H1 (cell line): ENCODE measurements at regions not wholly inside any gene's neighbourhood (a gene's known extent, or its start where the extent isn't known, plus 50 kb on each side); places are given as distances from the start of the nearest gene placed in this dataset.

Experiments
- BACH1 ChIP-seq: IDR thresholded peaks from 2 replicates; pipeline ENCODE4 v1.6.1; 2012; ENCODE audit warnings: low read length, improper control_type of control experiment
- EP300 ChIP-seq, 2 experiments: IDR thresholded peaks; 1 replicate in 1 of 2; 2 replicates in 1 of 2; pipeline ENCODE4 v1.6.1; 2011 to 2012; ENCODE audit warnings: low read depth in 2 of 2, low read length in 2 of 2, mild to moderate bottlenecking in 2 of 2, borderline replicate concordance in 1 of 2, inconsistent platforms in 1 of 2, moderate library complexity in 1 of 2
- EZH2 ChIP-seq: fragments of 200-600 bp; sonication (generic); IDR thresholded peaks from 2 replicates; pipeline ENCODE4 v1.7.1; 2012; ENCODE audit warnings: low read depth, mild to moderate bottlenecking, moderate library complexity, low read length, inconsistent platforms; ENCODE audit not compliant: severe bottlenecking
- GABPA ChIP-seq: IDR thresholded peaks from 2 replicates; pipeline ENCODE4 v1.6.1; 2011; ENCODE audit warnings: mild to moderate bottlenecking, low read length, moderate library complexity, borderline replicate concordance; ENCODE audit not compliant: insufficient read depth
- HDAC2 ChIP-seq, 2 experiments: fragments of 300-600 bp in 1 of 2; sonication (generic) in 1 of 2; IDR thresholded peaks; 2 replicates each; pipeline ENCODE4 v1.6.1; 2011 to 2012; ENCODE audit warnings: low read depth in 2 of 2, low read length in 2 of 2, mild to moderate bottlenecking in 2 of 2, moderate library complexity in 2 of 2, borderline replicate concordance in 1 of 2, inconsistent platforms in 1 of 2
- JUN ChIP-seq: IDR thresholded peaks from 2 replicates; pipeline ENCODE4 v1.6.1; 2011; ENCODE audit warnings: low read depth, mild to moderate bottlenecking, improper control_type of control experiment, low read length
- PHF8 ChIP-seq: fragments of 200-600 bp; sonication (generic); conservative IDR thresholded peaks from 2 replicates; pipeline ENCODE4 v1.7.1; 2012; ENCODE audit warnings: low read depth, mild to moderate bottlenecking, inconsistent platforms, low read length, moderate library complexity
- POLR2A ChIP-seq, 2 experiments: IDR thresholded peaks; 1 replicate in 1 of 2; 2 replicates in 1 of 2; pipeline ENCODE4 v1.6.1; 2011; ENCODE audit warnings: low read depth in 2 of 2, low read length in 2 of 2, mild to moderate bottlenecking in 2 of 2; ENCODE audit errors: control extremely low read depth in 1 of 2
- POLR2AphosphoS5 ChIP-seq: IDR thresholded peaks from 2 replicates; pipeline ENCODE4 v1.6.1; 2011; ENCODE audit warnings: low read depth, low read length
- SAP30 ChIP-seq: fragments of 300-600 bp; sonication (generic); IDR thresholded peaks from 2 replicates; pipeline ENCODE4 v1.7.1; 2012; ENCODE audit warnings: low read length, moderate library complexity, mild to moderate bottlenecking, inconsistent platforms; ENCODE audit not compliant: insufficient read depth, insufficient replicate concordance
- SUZ12 ChIP-seq: fragments of 200-600 bp; sonication (generic); IDR thresholded peaks from 2 replicates; pipeline ENCODE4 v1.6.1; 2012; ENCODE audit warnings: mild to moderate bottlenecking, inconsistent platforms, low read length, moderate library complexity, mixed read lengths
- ZNF274 ChIP-seq: IDR thresholded peaks from 2 replicates; pipeline ENCODE4 v1.7.0; 2012; ENCODE audit warnings: low read length, borderline replicate concordance; ENCODE audit errors: extremely low read depth
- TF ChIP-seq, protein P1 (sequence below), 3 experiments: IDR thresholded peaks; 1 replicate in 2 of 3; 2 replicates in 1 of 3; pipeline versions ENCODE4 v1.5.1 to v1.6.1; 2011; ENCODE audit warnings: low read length in 3 of 3, mild to moderate bottlenecking in 3 of 3, inconsistent platforms in 2 of 3, low read depth in 1 of 3, moderate library complexity in 1 of 3; ENCODE audit not compliant: insufficient read depth in 1 of 3; ENCODE audit errors: control extremely low read depth in 1 of 3
- TF ChIP-seq, protein P2 (sequence below): IDR thresholded peaks from 2 replicates; pipeline ENCODE4 v1.6.1; 2012; ENCODE audit warnings: inconsistent platforms

DNA sequence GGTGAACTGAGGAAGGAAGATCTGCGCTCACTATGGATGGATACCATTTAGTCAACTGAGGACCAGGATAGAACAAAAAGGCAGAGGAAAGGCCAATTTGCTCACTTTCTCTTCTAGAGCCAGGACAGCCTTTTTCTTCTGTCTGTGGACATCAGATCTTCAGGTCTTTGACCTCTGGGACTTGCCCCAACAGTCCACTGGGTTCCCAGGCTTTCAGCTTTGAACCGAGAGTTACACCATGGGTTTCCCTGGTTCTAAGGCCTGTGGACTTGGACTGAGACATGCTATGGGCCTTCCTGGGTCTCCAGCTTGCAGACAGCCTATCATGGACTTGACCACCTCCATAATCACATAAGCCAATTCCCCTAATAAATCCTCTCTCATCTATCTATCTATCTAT, 232.0 kb downstream of the IPO8 start:
- TF ChIP-seq GABPA (no peak), EP300 (IDR thresholded peaks at IDR 0.05; ENCODE audit: borderline replicate concordance in 1 of 2, low read depth in 2 of 2, low read length in 2 of 2) (no peak), POLR2AphosphoS5 (no peak), SUZ12 (no peak), EZH2 (no peak), ZNF274 (no peak), SAP30 (no peak), HDAC2 (IDR thresholded peaks at IDR 0.05; ENCODE audit: borderline replicate concordance in 1 of 2, low read depth in 2 of 2, low read length in 2 of 2) (no peak), PHF8 (no peak), POLR2A (IDR thresholded peaks at IDR 0.05; ENCODE audit: control extremely low read depth in 1 of 2, low read depth in 2 of 2, low read length in 2 of 2) (no peak), BACH1 (no peak), JUN (no peak)
- TF ChIP-seq, protein P1, sequence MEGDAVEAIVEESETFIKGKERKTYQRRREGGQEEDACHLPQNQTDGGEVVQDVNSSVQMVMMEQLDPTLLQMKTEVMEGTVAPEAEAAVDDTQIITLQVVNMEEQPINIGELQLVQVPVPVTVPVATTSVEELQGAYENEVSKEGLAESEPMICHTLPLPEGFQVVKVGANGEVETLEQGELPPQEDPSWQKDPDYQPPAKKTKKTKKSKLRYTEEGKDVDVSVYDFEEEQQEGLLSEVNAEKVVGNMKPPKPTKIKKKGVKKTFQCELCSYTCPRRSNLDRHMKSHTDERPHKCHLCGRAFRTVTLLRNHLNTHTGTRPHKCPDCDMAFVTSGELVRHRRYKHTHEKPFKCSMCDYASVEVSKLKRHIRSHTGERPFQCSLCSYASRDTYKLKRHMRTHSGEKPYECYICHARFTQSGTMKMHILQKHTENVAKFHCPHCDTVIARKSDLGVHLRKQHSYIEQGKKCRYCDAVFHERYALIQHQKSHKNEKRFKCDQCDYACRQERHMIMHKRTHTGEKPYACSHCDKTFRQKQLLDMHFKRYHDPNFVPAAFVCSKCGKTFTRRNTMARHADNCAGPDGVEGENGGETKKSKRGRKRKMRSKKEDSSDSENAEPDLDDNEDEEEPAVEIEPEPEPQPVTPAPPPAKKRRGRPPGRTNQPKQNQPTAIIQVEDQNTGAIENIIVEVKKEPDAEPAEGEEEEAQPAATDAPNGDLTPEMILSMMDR (IDR thresholded peaks at IDR 0.05; ENCODE audit: control extremely low read depth in 1 of 3, insufficient read depth in 1 of 3, low read depth in 1 of 3, low read length in 3 of 3) = no peak
- TF ChIP-seq, protein P2, sequence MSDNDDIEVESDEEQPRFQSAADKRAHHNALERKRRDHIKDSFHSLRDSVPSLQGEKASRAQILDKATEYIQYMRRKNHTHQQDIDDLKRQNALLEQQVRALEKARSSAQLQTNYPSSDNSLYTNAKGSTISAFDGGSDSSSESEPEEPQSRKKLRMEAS = no peak
